LNCAP (cell line): ENCODE measurements at regions not wholly inside any gene's neighbourhood (a gene's known extent, or its start where the extent isn't known, plus 50 kb on each side); places are given as distances from the start of the nearest gene placed in this dataset.
A peak's percentile ranks its signal among the peaks of the same experiment; 100 is the strongest.

Experiments
- CTCF ChIP-seq: fragments of 450-650 bp; IDR thresholded peaks from 2 replicates; pipeline ENCODE4 v1.5.1; 2017; ENCODE audit warnings: mild to moderate bottlenecking

- no peak for TF ChIP-seq CTCF
Observed at GRCh38 chr13:89061821-89062220, 1390.7 kb downstream of the SLITRK5 start.

GRCh38 chr13:89066868-89067466, 1395.8 kb downstream of the SLITRK5 start:
- TF ChIP-seq CTCF: peak; percentile 62

DNA sequence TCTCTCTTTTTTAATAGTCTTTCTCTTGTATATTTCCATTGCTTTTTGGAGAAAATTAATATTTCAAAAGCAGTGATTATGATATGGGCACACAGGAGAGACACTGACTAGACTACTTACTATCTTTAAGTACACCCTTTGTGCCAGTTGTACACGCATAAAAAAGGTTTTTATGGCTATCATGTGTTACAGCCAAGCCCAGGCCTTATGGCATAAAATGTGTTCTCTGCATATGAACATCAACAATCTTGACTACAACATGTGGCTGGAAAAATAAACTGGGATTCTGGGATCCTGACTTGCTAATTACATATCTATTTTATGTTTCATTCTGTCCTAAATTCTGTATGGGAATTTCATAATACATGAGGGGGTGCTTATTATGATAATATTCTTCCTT, 1401.8 kb downstream of the SLITRK5 start:
- no peak for TF ChIP-seq CTCF

GRCh38 chr13:89076622-89077021, 1405.5 kb downstream of the SLITRK5 start:
- no peak for TF ChIP-seq CTCF

GRCh38 chr13:89082623-89083022, 1411.5 kb downstream of the SLITRK5 start:
- TF ChIP-seq CTCF: no peak

DNA sequence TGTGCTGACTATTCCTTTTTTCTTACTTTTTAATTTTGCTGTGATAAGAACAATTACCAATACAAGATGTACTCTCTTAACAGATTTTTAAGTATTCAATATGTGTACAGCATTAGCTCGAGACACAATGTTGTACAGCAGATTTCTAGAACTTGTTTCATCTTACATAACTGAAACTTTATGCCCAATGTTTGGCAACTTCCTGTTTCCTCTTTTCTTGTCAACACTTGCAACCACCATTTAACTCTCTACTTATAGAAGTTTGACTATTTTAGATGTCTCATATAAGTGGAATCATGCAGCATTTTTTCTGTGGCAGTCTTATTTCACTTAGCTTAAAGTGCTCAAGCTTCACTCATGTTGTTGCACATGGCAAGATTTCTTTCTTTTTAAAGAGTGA, 1426.8 kb downstream of the SLITRK5 start:
- TF ChIP-seq CTCF: no peak

GRCh38 chr13:89113744-89114143, 1442.6 kb downstream of the SLITRK5 start:
- no peak for TF ChIP-seq CTCF

DNA sequence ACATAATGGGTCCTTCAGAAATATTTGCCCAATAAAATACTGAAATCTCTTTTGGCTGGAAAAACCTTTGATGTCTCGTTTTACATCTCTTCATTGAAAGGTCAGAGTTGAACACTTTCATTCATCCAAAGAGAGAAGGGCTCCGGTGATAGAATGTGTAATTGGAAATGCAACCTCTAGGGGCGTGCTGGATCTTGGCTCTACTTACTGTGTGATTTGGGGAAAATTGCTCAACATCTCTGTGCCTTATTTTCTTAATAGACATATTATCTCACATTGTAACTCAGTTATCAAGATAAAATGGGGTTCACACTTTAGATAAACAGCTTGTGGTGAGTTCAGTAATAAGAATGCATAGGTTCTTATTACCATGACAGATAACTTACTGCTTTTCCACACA, 1444.1 kb downstream of the SLITRK5 start:
- TF ChIP-seq CTCF: no peak
